SK-N-SH (cell line): ENCODE measurements at regions not wholly inside any gene's neighbourhood (a gene's known extent, or its start where the extent isn't known, plus 50 kb on each side); places are given as distances from the start of the nearest gene placed in this dataset.

Experiments
- CTCF ChIA-PET: fragments of 300-600, 350-600 bp; formaldehyde crosslinking; extraction: SDS; loops from one replicate; lab custom pipeline; 2021; lab: Yijun Ruan, JAX
- POLR2A ChIA-PET: fragments of 350-600 bp; sonication (Branson Sonifier 250); formaldehyde crosslinking; extraction: SDS; loops from one replicate; lab custom pipeline; 2020; ENCODE audit warnings: antibody characterized with exemption, inconsistent platforms; lab: Yijun Ruan, JAX
- DNase-seq: peaks from one replicate; pipeline ENCODE4 v3.0.0; 2012
- H2AFZ ChIP-seq: fragments of 200-600 bp; sonication (generic); 2 replicates; pipeline ENCODE4 v1.8.1; 2016; ENCODE audit warnings: antibody characterized with exemption, mild to moderate bottlenecking, low read depth
- H3F3A ChIP-seq: fragments of 200-600 bp; sonication (generic); replicated peaks from 2 replicates; pipeline ENCODE3; 2016; ENCODE audit warnings: antibody characterized with exemption, mild to moderate bottlenecking; ENCODE audit not compliant: insufficient read depth
- H3K27ac ChIP-seq, 2 experiments: fragments of 200-500 bp in 1 of 2; fragments of 200-600 bp in 1 of 2; sonication (Bioruptor generic) in 1 of 2; sonication (generic), shearing (Covaris generic) in 1 of 2; 2 replicates each; pipeline versions ENCODE4 v1.5.1 to v1.6.1; 2014 to 2016; ENCODE audit warnings: low read depth in 2 of 2, inconsistent platforms in 1 of 2, low read length in 1 of 2, mild to moderate bottlenecking in 1 of 2, mixed read lengths in 1 of 2
- H3K27me3 ChIP-seq: fragments of 200-600 bp; sonication (generic), shearing (Covaris generic); 2 replicates; pipeline ENCODE4 v1.6.1; 2016; ENCODE audit warnings: mixed run types; ENCODE audit not compliant: insufficient read depth
- H3K36me3 ChIP-seq, 2 experiments: fragments of 200-500 bp in 1 of 2; fragments of 200-600 bp in 1 of 2; sonication (Bioruptor generic) in 1 of 2; sonication (generic) in 1 of 2; replicated peaks in 1 of 2; 2 replicates each; pipeline versions ENCODE3 to v1.5.1; 2014 to 2016; ENCODE audit warnings: low read length in 1 of 2, mild to moderate bottlenecking in 1 of 2; ENCODE audit not compliant: insufficient read depth in 2 of 2, control insufficient read depth in 1 of 2
- H3K4me1 ChIP-seq, 2 experiments: fragments of 200-500 bp in 1 of 2; fragments of 200-600 bp in 1 of 2; sonication (Bioruptor generic) in 1 of 2; sonication (generic), shearing (Covaris generic) in 1 of 2; 2 replicates each; pipeline versions ENCODE4 v1.5.1 to v1.6.1; 2014 to 2016; ENCODE audit warnings: low read depth in 1 of 2, low read length in 1 of 2, mixed run types in 1 of 2; ENCODE audit not compliant: insufficient read depth in 2 of 2, control insufficient read depth in 1 of 2
- H3K4me2 ChIP-seq: fragments of 200-600 bp; sonication (generic), shearing (Covaris generic); 2 replicates; pipeline ENCODE4 v1.6.1; 2017; ENCODE audit warnings: mixed run types
- H3K4me3 ChIP-seq, 2 experiments: fragments of 200-500 bp in 1 of 2; fragments of 200-600 bp in 1 of 2; sonication (Bioruptor generic) in 1 of 2; sonication (generic), shearing (Covaris generic) in 1 of 2; 2 replicates each; pipeline versions ENCODE4 v1.5.1 to v1.8.1; 2014 to 2016; ENCODE audit warnings: low read depth in 2 of 2, inconsistent platforms in 1 of 2, low read length in 1 of 2, mild to moderate bottlenecking in 1 of 2, mixed read lengths in 1 of 2, moderate library complexity in 1 of 2
- H3K79me2 ChIP-seq: fragments of 200-600 bp; sonication (generic); 2 replicates; pipeline ENCODE4 v1.8.1; 2017; ENCODE audit warnings: mild to moderate bottlenecking; ENCODE audit not compliant: insufficient read depth
- H3K9ac ChIP-seq: fragments of 200-600 bp; sonication (generic); 2 replicates; pipeline ENCODE4 v1.6.1; 2017; ENCODE audit warnings: mixed run types
- H3K9me2 ChIP-seq: fragments of 200-600 bp; sonication (generic); 2 replicates; pipeline ENCODE4 v1.6.1; 2017; ENCODE audit warnings: mixed run types
- H3K9me3 ChIP-seq: fragments of 200-600 bp; sonication (generic); 2 replicates; pipeline ENCODE4 v1.6.1; 2017; ENCODE audit warnings: mixed run types, mild to moderate bottlenecking, moderate library complexity
- H4K20me1 ChIP-seq: fragments of 200-600 bp; sonication (generic); 2 replicates; pipeline ENCODE4 v1.6.1; 2017; ENCODE audit warnings: mild to moderate bottlenecking, mixed run types; ENCODE audit not compliant: insufficient read depth
- CHD2 ChIP-seq: fragments of 150-350 bp; IDR thresholded peaks from 2 replicates; pipeline ENCODE4 v1.6.1; 2018; ENCODE audit warnings: low read length; ENCODE audit not compliant: partially characterized antibody
- EP300 ChIP-seq, 2 experiments: IDR thresholded peaks; 2 replicates each; pipeline versions ENCODE4 v1.4.0 to v1.6.1; 2012; ENCODE audit warnings: borderline replicate concordance in 1 of 2, low read depth in 1 of 2, low read length in 1 of 2
- EZH2phosphoT487 ChIP-seq: fragments of 200-600 bp; sonication (generic); IDR thresholded peaks from 2 replicates; pipeline ENCODE4 v1.6.1; 2017; ENCODE audit warnings: low read depth, mixed run types, mild to moderate bottlenecking, antibody characterized with exemption, moderate library complexity, borderline replicate concordance
- FOXJ3 ChIP-seq: sonication (generic); formaldehyde crosslinking; IDR thresholded peaks from 2 replicates; pipeline ENCODE4 v1.5.1; 2020; ENCODE audit warnings: mild to moderate bottlenecking, missing genetic modification reagents
- GATA2 ChIP-seq: sonication (generic); formaldehyde crosslinking; IDR thresholded peaks from 2 replicates; pipeline ENCODE4 v1.5.0; 2020; ENCODE audit warnings: mild to moderate bottlenecking, missing genetic modification reagents
- IRF3 ChIP-seq: fragments of 150-350 bp; IDR thresholded peaks from 2 replicates; pipeline ENCODE4 v1.6.1; 2016; ENCODE audit warnings: mild to moderate bottlenecking, low read depth, low read length
- MXI1 ChIP-seq: IDR thresholded peaks from 2 replicates; pipeline ENCODE4 v1.6.1; 2012; ENCODE audit warnings: mild to moderate bottlenecking, low read depth, low read length, improper control_type of control experiment
- NFIC ChIP-seq: IDR thresholded peaks from 2 replicates; pipeline ENCODE4 v1.4.0; 2012; ENCODE audit warnings: borderline replicate concordance
- NRF1 ChIP-seq: IDR thresholded peaks from 2 replicates; pipeline ENCODE4 v1.6.1; 2012; ENCODE audit warnings: low read depth, mild to moderate bottlenecking, low read length
- PBX3 ChIP-seq: IDR thresholded peaks from 2 replicates; pipeline ENCODE4; 2012
- RFX5 ChIP-seq: IDR thresholded peaks from 2 replicates; pipeline ENCODE4 v1.6.1; 2012; ENCODE audit warnings: mild to moderate bottlenecking, improper control_type of control experiment, low read length
- SIN3A ChIP-seq: IDR thresholded peaks from 2 replicates; pipeline ENCODE4 v1.6.1; 2012; ENCODE audit warnings: low read depth, mild to moderate bottlenecking, low read length, moderate library complexity, borderline replicate concordance
- TCF12 ChIP-seq: IDR thresholded peaks from 2 replicates; pipeline ENCODE4 v1.4.0; 2012
- YY1 ChIP-seq: IDR thresholded peaks from 2 replicates; pipeline ENCODE4 v1.4.0; 2012; ENCODE audit warnings: low read depth, mild to moderate bottlenecking
- ZBTB33 ChIP-seq: IDR thresholded peaks from 2 replicates; pipeline ENCODE4 v1.4.0; 2012; ENCODE audit warnings: low read depth, borderline replicate concordance
- WGBS: methylation state at CpG from one replicate; pipeline ENCODE4 v1.1.6; 2017; ENCODE audit warnings: low lambda C conversion rate; 5-methylcytosine and 5-hydroxymethylcytosine counted together
- TF ChIP-seq, protein P1 (sequence below): fragments of 150-350 bp; IDR thresholded peaks from 2 replicates; pipeline ENCODE4 v1.6.1; 2017; ENCODE audit warnings: antibody characterized with exemption, low read length, low read depth, borderline replicate concordance

DNA sequence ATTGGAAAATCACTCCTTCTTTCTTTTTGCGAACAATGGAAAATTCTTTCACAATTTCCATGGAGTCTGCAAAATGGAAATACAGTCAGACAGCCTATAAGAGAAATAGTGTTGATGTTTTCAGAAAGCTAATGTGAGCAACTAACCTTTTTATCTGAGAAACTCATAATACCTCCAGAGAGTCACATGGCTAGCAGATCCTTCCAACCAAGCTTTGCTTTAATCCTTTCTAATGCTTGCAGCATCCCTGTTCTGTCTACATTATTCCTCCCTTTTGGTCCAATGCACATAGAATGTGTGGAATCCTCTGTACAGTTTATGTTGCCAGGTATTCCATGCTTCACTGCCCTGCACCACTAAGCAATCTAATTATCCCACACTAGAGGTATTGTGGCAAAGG, 717.5 kb upstream of the LRRN3 start:
- Histone ChIP-seq H4K20me1 (no peaks in the 10 kb centered on the region), H3K27me3 (no peaks in the 10 kb centered on the region), H3K27ac (no peak overlapping the region), H3K9me2 (no peaks in the 10 kb centered on the region), H3K4me1 (no peaks in the 10 kb centered on the region), H3K4me3 (no peak overlapping the region), H2AFZ (no peak overlapping the region), H3K9me3 (no peaks in the 10 kb centered on the region), H3K4me2 (no peak overlapping the region), H3K36me3 (no peaks in the 10 kb centered on the region), H3K9ac (no peak overlapping the region), H3F3A (no peaks in the 10 kb centered on the region), H3K79me2 (no peaks in the 10 kb centered on the region)
- DNase-seq = no peak
- POLR2A ChIA-PET = no interaction called here
- 49% methylated on average over 1 of the region's 1 CpG for WGBS
- CTCF ChIA-PET = no interaction called here
- TF ChIP-seq, protein P1, sequence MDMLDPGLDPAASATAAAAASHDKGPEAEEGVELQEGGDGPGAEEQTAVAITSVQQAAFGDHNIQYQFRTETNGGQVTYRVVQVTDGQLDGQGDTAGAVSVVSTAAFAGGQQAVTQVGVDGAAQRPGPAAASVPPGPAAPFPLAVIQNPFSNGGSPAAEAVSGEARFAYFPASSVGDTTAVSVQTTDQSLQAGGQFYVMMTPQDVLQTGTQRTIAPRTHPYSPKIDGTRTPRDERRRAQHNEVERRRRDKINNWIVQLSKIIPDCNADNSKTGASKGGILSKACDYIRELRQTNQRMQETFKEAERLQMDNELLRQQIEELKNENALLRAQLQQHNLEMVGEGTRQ = no peak
- TF ChIP-seq EP300 (IDR thresholded peaks at IDR 0.05; ENCODE audit: borderline replicate concordance in 1 of 2, low read depth in 1 of 2, low read length in 1 of 2) (no peak), NRF1 (no peak), YY1 (no peak)

DNA sequence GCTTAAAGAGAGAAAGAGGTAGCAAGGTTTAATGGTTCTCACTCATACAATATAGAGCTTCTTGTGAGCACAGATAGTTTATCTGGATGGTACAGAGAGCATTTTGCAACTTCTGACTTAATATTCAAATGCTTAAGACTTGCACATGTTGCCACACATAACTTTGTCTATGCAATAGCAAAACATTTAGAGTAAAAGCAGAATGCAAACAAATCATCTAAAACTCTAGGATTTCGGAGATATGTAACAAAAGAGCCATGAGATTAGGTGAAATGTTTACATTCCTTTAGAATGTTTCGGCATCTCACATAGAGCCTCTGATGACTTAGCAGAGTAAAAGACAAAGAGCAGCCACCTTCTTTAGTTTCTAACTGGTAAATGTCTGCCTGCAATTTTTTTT, 717.1 kb upstream of the LRRN3 start:
- no peak overlapping the region for H2AFZ ChIP-seq
- no peak for DNase-seq
- CTCF ChIA-PET = no interaction called here
- no peaks in the 10 kb centered on the region for H3F3A ChIP-seq
- H3K9me3 ChIP-seq = no peaks in the 10 kb centered on the region
- H3K79me2 ChIP-seq = no peaks in the 10 kb centered on the region
- H3K27me3 ChIP-seq = no peaks in the 10 kb centered on the region
- H3K4me3 ChIP-seq = no peak overlapping the region
- H4K20me1 ChIP-seq = no peaks in the 10 kb centered on the region
- no peak overlapping the region for H3K4me2 ChIP-seq
- TF ChIP-seq YY1 (no peak), TCF12 (no peak), SIN3A (no peak), IRF3 (no peak)
- 44% methylated on average over 2 of the region's 2 CpGs for WGBS
- POLR2A ChIA-PET = no interaction called here
- H3K4me1 ChIP-seq = no peaks in the 10 kb centered on the region
- no peaks in the 10 kb centered on the region for H3K36me3 ChIP-seq
- H3K9me2 ChIP-seq = no peaks in the 10 kb centered on the region
- H3K27ac ChIP-seq = no peak overlapping the region
- no peak overlapping the region for H3K9ac ChIP-seq

DNA sequence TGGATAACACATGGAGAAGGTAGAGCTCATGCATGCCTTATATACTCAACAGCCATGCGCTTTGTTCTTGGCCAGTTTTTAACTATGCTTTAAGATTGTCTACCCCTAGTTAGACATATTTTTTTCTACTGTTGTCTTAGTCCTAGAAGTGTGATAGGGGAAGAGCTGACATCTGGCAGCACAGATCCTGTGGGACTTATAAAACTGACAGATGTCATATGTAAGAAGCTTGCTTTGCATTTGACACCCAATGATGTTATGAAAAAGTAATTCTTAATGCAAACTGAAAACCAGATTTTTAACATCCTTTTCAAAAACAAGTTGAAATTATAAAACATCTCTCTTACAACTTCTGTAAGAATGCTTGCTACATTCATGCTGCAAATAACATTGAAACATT, 715.9 kb upstream of the LRRN3 start:
- no peak overlapping the region for H2AFZ ChIP-seq
- no peak overlapping the region for H3K9ac ChIP-seq
- no peaks in the 10 kb centered on the region for H3K36me3 ChIP-seq
- H3K9me2 ChIP-seq = no peaks in the 10 kb centered on the region
- H3K4me1 ChIP-seq = no peaks in the 10 kb centered on the region
- ChIA-PET CTCF (interaction anchor here (1.0 to 1.3 kb wide), 2 partner anchors 9 to 11 kb away, joined by 3 to 4 read pairs; no protein-coding TSS in a partner anchor), POLR2A (no interaction called here)
- H4K20me1 ChIP-seq = no peaks in the 10 kb centered on the region
- no peaks in the 10 kb centered on the region for H3K9me3 ChIP-seq
- H3K4me2 ChIP-seq = no peak overlapping the region
- DNase-seq = no peak
- no peaks in the 10 kb centered on the region for H3F3A ChIP-seq
- 86% methylated on average over 1 of the region's 1 CpG for WGBS
- H3K79me2 ChIP-seq = no peaks in the 10 kb centered on the region
- no peaks in the 10 kb centered on the region for H3K27me3 ChIP-seq
- no peak overlapping the region for H3K4me3 ChIP-seq
- H3K27ac ChIP-seq = no peak overlapping the region
- no peak for TF ChIP-seq FOXJ3 (CRISPR knock-in tag)
- TF ChIP-seq ZBTB33 = no peak
- no peak for TF ChIP-seq MXI1
- no peak for TF ChIP-seq CHD2
- TF ChIP-seq NFIC = no peak
- no peak for TF ChIP-seq EZH2phosphoT487
- TF ChIP-seq PBX3 = no peak
- TF ChIP-seq YY1 = no peak
- TF ChIP-seq GATA2 = no peak
- TF ChIP-seq TCF12 = no peak
- TF ChIP-seq RFX5 = no peak
- TF ChIP-seq IRF3 = no peak
